ENCODE measurements at regions not wholly inside any gene's neighbourhood (a gene's known extent, or its start where the extent isn't known, plus 50 kb on each side); places are given as distances from the start of the nearest gene placed in this dataset.
"Not testable (repeated sequence)": the region's sequence is repeated elsewhere in the genome, so short reads cannot be mapped to it uniquely, and the experiment has no call there.

DNA sequence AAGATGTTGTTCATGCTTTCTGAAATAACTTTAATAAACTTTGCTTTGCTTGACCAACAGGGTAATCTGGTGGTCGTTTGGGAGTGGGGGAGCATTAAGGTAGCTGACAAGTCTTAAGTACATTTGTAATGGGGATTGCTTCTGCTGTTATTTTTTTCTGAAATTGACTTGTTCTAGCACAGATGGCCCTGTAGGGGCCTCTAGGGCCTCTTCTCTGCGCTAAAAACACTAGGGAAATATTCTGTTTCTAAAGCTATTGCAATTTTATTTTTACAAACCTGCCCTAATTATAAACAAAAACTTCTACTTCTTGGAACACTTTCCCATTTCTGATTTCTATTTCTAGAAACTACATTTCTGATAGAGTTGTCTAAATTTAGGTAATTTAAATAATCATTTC is 191.3 kb upstream of the KCNJ3 start:
- TF ChIP-seq SPI1 (IDR thresholded peaks at IDR 0.05; ENCODE audit: low read depth, low read length) = no peak
- TF ChIP-seq POU2F2 (IDR thresholded peaks at IDR 0.05; ENCODE audit: low read depth, low read length) = no peak
- TF ChIP-seq PAX5 (IDR thresholded peaks at IDR 0.05; ENCODE audit: insufficient read depth, low read length, severe bottlenecking) = no peak
- TF ChIP-seq POLR2AphosphoS5 (IDR thresholded peaks at IDR 0.05; ENCODE audit: low read depth, low read length) = no peak
- TF ChIP-seq TAF1 (IDR thresholded peaks at IDR 0.05; ENCODE audit: low read depth, low read length) = no peak
- no peak for TF ChIP-seq POLR2A (IDR thresholded peaks at IDR 0.05; ENCODE audit: low read depth, low read length)
- no peak for DNase-seq (ENCODE audit: insufficient read length, low spot score)
- FAIRE-seq = no peak

DNA sequence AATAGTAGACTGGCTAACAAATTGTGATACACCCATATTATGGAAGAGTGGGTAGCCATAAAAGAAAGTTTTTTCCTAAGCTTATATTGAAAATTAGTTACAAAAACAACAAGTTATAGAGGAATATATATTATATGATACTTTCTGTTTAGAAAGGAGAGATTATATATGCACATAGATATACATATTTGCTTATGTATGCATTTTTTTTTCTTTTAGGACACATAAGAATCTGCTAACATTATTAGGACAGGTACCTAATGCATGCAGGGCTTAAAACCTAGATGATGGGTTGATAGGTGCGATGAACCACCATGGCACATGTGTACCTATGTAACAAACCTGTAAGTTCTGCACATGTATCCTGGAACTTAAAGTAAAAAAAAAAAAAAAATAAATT is 179.6 kb upstream of the KCNJ3 start:
- no peak for FAIRE-seq
- no peak for DNase-seq (ENCODE audit: insufficient read length, low spot score)
- no peak for TF ChIP-seq PAX5 (IDR thresholded peaks at IDR 0.05; ENCODE audit: insufficient read depth, low read length, severe bottlenecking)
- TF ChIP-seq POU2F2 (IDR thresholded peaks at IDR 0.05; ENCODE audit: low read depth, low read length) = no peak
- no peak for TF ChIP-seq POLR2AphosphoS5 (IDR thresholded peaks at IDR 0.05; ENCODE audit: low read depth, low read length)
- TF ChIP-seq TAF1 (IDR thresholded peaks at IDR 0.05; ENCODE audit: low read depth, low read length) = no peak
- TF ChIP-seq POLR2A (IDR thresholded peaks at IDR 0.05; ENCODE audit: low read depth, low read length) = no peak
- TF ChIP-seq SPI1 (IDR thresholded peaks at IDR 0.05; ENCODE audit: low read depth, low read length) = no peak

DNA sequence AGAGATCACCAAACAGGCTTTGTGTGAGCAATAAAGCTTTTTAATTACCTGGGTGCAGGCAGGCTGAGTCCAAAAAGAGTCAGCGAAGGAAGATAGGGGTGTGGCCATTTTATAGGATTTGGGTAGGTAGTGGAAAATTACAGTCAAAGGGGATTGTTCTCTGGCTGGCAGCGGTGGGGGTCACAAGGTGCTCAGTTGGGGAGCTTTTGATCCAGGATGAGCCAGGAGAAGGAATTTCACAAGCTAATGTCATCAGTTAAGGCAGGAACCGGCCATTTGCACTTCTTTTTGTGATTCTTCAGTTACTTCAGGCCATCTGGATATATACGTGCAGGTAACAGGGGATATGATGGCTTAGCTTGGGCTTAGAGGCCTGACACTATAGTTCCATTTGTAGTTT is 177.5 kb upstream of the KCNJ3 start:
- DNase-seq (ENCODE audit: insufficient read length, low spot score); FAIRE-seq: not testable (repeated sequence)

DNA sequence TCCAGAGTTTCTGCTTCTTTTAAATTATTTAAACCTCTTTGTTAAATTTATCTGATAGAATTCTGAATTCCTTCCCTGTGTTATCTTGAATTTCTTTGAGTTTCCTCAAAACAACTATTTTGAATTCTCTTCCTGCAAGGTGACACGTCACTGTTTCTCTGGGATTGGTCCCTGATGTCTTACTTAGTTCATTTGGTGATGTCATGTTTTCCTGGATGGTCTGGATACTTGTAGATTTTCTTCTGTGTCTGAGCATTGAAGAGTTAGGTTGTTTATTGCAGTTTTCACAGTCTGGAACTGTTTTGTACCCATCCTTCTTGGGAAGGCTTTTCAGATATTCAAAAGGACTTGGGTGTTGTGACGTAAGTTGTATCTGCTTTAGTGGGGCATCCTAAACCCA is 172.3 kb upstream of the KCNJ3 start:
- no peak for FAIRE-seq
- TF ChIP-seq POLR2AphosphoS5 (IDR thresholded peaks at IDR 0.05; ENCODE audit: low read depth, low read length) (no peak), PAX5 (IDR thresholded peaks at IDR 0.05; ENCODE audit: insufficient read depth, low read length, severe bottlenecking) (no peak), POU2F2 (IDR thresholded peaks at IDR 0.05; ENCODE audit: low read depth, low read length) (no peak)

DNA sequence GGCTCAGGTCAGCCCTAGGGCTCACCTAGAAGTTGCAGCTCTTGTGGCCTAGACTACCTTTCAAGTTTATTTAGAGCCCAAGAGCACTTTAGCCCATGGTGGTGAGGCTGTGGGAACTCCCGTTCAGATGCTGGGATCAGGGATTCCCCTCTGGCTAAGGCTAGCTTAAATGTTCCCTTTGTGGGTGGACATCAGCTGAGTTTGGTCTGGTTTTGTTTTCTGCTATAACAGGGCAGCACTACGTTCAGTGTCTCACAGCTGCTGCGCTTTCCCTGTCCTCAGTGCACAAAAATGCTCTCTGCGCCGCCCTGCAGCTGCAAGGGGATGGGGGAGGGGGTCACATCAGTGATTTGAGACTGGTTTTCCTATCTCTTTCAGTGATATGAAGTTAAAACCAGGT is 170.5 kb upstream of the KCNJ3 start:
- no peak for TF ChIP-seq TAF1 (IDR thresholded peaks at IDR 0.05; ENCODE audit: low read depth, low read length)
- no peak for TF ChIP-seq PAX5 (IDR thresholded peaks at IDR 0.05; ENCODE audit: insufficient read depth, low read length, severe bottlenecking)
- no peak for TF ChIP-seq POU2F2 (IDR thresholded peaks at IDR 0.05; ENCODE audit: low read depth, low read length)
- TF ChIP-seq POLR2AphosphoS5 (IDR thresholded peaks at IDR 0.05; ENCODE audit: low read depth, low read length) = no peak
- no peak for TF ChIP-seq SPI1 (IDR thresholded peaks at IDR 0.05; ENCODE audit: low read depth, low read length)
- no peak for TF ChIP-seq POLR2A (IDR thresholded peaks at IDR 0.05; ENCODE audit: low read depth, low read length)

More for the DNA sequence above, 172.3 kb upstream of the KCNJ3 start:
- DNase-seq (ENCODE audit: insufficient read length, low spot score) = no peak

DNA sequence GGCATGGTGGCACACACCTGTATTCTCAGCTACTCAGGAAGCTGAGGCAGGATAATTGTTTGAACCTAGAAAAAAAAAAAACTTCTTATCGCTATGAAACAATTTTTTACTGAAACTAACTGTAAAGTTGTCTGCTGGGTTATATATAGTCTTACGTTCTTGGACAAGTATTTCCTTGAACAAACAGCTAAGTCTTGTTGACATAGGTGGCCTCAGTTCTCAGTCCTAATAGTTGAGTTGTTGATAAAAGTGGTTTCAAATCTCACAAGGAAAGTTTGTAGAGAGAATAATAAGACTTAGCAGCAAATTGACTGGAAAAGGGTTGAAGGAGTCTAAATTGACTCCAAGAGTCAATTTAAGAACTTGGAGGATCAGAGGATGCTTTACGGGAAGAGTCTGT is 166.5 kb upstream of the KCNJ3 start:
- TF ChIP-seq SPI1 (IDR thresholded peaks at IDR 0.05; ENCODE audit: low read depth, low read length) (no peak), POLR2A (IDR thresholded peaks at IDR 0.05; ENCODE audit: low read depth, low read length) (no peak), TAF1 (IDR thresholded peaks at IDR 0.05; ENCODE audit: low read depth, low read length) (no peak), POLR2AphosphoS5 (IDR thresholded peaks at IDR 0.05; ENCODE audit: low read depth, low read length) (no peak), PAX5 (IDR thresholded peaks at IDR 0.05; ENCODE audit: insufficient read depth, low read length, severe bottlenecking) (no peak), POU2F2 (IDR thresholded peaks at IDR 0.05; ENCODE audit: low read depth, low read length) (no peak)
- no peak for FAIRE-seq
- no peak for DNase-seq (ENCODE audit: insufficient read length, low spot score)

More for the DNA sequence above, 170.5 kb upstream of the KCNJ3 start:
- DNase-seq (ENCODE audit: insufficient read length, low spot score) (no peak), FAIRE-seq (no peak)

DNA sequence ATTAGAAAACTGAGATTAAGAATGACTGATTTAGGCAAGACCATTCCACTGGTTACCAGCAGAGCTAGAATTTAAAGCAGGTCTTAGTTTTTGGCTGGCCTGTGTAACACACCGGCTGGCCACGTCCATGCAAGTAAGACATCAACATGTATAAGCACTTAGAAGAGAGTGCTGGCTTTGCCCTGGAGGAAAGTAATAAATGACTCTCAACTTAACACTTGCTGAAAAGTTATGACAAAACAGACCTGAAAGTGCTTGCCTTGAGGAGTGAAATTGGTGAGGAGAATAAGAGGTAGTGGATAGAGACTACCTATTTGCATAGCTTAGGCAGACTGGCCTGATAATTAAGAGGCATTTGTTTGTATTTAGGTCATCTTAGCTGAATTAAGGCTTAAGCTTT is 165.7 kb upstream of the KCNJ3 start:
- TF ChIP-seq POLR2AphosphoS5 (IDR thresholded peaks at IDR 0.05; ENCODE audit: low read depth, low read length) (no peak), PAX5 (IDR thresholded peaks at IDR 0.05; ENCODE audit: insufficient read depth, low read length, severe bottlenecking) (no peak), POU2F2 (IDR thresholded peaks at IDR 0.05; ENCODE audit: low read depth, low read length) (no peak), SPI1 (IDR thresholded peaks at IDR 0.05; ENCODE audit: low read depth, low read length) (no peak)
- DNase-seq (ENCODE audit: insufficient read length, low spot score) (no peak), FAIRE-seq (no peak)

DNA sequence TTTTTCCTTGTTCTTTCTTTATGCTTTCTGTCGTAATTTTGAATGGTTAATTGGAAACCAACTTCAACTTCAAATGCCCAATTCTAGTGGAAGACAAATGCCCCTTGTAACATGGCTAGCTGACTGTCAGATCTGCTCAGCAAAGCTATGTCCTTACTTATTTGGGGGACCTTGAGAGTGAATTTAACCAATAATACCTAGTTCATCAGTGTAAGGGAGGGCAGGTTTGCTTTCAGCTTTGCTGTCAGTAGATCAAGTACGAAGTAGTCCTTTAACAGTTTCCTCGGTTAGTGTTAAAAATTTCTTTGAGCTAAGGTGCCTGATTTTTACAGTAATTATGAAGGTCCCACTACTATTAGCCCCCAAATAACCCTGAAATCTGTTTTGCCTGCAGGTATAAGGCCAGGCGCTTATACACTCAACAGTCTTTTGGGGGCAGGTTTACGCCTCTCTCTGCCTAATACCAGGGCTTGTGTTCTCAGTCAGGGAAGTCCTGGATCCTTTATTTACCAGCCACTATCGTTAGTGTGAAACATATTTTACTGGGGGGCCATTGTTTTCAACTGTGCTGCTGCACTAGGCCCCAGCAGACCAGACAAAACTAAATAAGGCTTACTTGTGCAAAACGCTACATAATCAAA is 165.1 kb upstream of the KCNJ3 start:
- FAIRE-seq (no peak), DNase-seq (ENCODE audit: insufficient read length, low spot score) (no peak)
- TF ChIP-seq POU2F2 (IDR thresholded peaks at IDR 0.05; ENCODE audit: low read depth, low read length) (no peak), SPI1 (IDR thresholded peaks at IDR 0.05; ENCODE audit: low read depth, low read length) (no peak), TAF1 (IDR thresholded peaks at IDR 0.05; ENCODE audit: low read depth, low read length) (no peak), PAX5 (IDR thresholded peaks at IDR 0.05; ENCODE audit: insufficient read depth, low read length, severe bottlenecking) (no peak), POLR2A (IDR thresholded peaks at IDR 0.05; ENCODE audit: low read depth, low read length) (no peak)

DNA sequence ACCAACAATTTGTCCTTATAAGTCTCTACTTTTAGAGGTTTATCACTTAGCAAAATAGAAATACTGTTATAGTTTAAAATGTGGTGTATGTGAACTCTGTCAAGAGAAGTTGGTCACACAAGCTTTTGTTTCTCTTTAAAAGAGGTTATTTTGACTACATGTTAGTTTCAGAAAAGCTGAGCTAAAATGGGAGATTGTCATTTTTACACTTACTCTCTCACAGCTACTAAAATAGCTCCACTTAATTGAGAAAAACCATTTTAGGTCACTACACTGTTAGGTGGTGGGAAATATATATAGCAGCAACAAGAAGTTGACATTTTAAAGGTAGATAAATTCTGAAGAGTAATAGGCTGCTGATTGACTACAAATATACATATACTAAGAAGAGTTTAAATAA is 161.5 kb upstream of the KCNJ3 start:
- TF ChIP-seq PAX5 (IDR thresholded peaks at IDR 0.05; ENCODE audit: insufficient read depth, low read length, severe bottlenecking) (no peak), POU2F2 (IDR thresholded peaks at IDR 0.05; ENCODE audit: low read depth, low read length) (no peak), TAF1 (IDR thresholded peaks at IDR 0.05; ENCODE audit: low read depth, low read length) (no peak), SPI1 (IDR thresholded peaks at IDR 0.05; ENCODE audit: low read depth, low read length) (no peak), POLR2AphosphoS5 (IDR thresholded peaks at IDR 0.05; ENCODE audit: low read depth, low read length) (no peak), POLR2A (IDR thresholded peaks at IDR 0.05; ENCODE audit: low read depth, low read length) (no peak)
- no peak for FAIRE-seq
- no peak for DNase-seq (ENCODE audit: insufficient read length, low spot score)

DNA sequence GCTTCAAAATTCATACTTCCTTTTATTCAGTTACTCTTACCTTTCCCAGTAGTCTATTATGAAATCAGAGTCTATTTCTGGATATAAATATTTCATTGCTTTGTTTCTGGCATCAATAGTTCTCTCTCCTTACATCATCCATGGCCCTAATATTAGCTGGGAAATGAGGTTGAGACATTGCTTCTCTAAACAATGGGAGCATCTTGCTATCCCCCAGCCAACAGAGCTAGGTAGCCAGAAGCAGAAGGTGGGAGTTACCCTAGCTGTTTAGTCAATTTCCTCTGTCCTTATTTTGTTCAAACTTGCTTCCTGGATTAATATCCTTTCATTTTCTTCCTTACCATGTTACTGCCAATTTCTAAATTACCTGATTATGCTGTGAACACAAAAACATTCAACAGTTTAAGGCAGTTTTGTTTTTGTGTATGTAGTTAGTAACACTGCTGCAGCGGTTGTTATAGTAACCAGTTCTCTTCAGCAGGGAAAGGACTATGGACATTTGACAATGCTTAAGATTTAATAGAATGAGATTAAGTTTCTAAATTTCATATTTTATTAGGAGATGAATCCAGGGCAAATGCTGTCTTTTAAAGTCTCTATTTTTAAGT is 160.5 kb upstream of the KCNJ3 start:
- no peak for TF ChIP-seq SPI1 (IDR thresholded peaks at IDR 0.05; ENCODE audit: low read depth, low read length)
- TF ChIP-seq POLR2AphosphoS5 (IDR thresholded peaks at IDR 0.05; ENCODE audit: low read depth, low read length) = no peak
- no peak for TF ChIP-seq POLR2A (IDR thresholded peaks at IDR 0.05; ENCODE audit: low read depth, low read length)
- TF ChIP-seq TAF1 (IDR thresholded peaks at IDR 0.05; ENCODE audit: low read depth, low read length) = no peak
- no peak for TF ChIP-seq PAX5 (IDR thresholded peaks at IDR 0.05; ENCODE audit: insufficient read depth, low read length, severe bottlenecking)
- no peak for TF ChIP-seq POU2F2 (IDR thresholded peaks at IDR 0.05; ENCODE audit: low read depth, low read length)
- DNase-seq (ENCODE audit: insufficient read length, low spot score) (no peak), FAIRE-seq (no peak)

Data from GM12891 (cell line).